GM23248 (cell line): ENCODE measurements at regions not wholly inside any gene's neighbourhood (a gene's known extent, or its start where the extent isn't known, plus 50 kb on each side); places are given as distances from the start of the nearest gene placed in this dataset.

Experiments used
- DNase-seq: peaks from one replicate; pipeline ENCODE4 v3.0.0-alpha.2; 2015
- H2AFZ ChIP-seq: fragments of 200-600 bp; sonication (generic); 2 replicates; pipeline ENCODE4 v1.6.1; 2016; ENCODE audit warnings: antibody characterized with exemption
- H3F3A ChIP-seq: fragments of 200-600 bp; sonication (generic); 2 replicates; pipeline ENCODE4 v1.6.1; 2016; ENCODE audit warnings: mild to moderate bottlenecking, antibody characterized with exemption, mixed run types; ENCODE audit not compliant: insufficient read depth
- H3K27ac ChIP-seq: fragments of 200-600 bp; sonication (generic); 2 replicates; pipeline ENCODE4 v1.5.1; 2016; ENCODE audit warnings: mild to moderate bottlenecking
- H3K27me3 ChIP-seq: fragments of 200-600 bp; sonication (generic); replicated peaks from 2 replicates; pipeline ENCODE4 v1.6.1; 2016; ENCODE audit warnings: mild to moderate bottlenecking; ENCODE audit not compliant: insufficient read depth
- H3K36me3 ChIP-seq: fragments of 200-600 bp; sonication (generic); 2 replicates; pipeline ENCODE4 v1.6.1; 2016; ENCODE audit warnings: low read depth, mild to moderate bottlenecking
- H3K4me1 ChIP-seq: fragments of 200-600 bp; sonication (generic); 2 replicates; pipeline ENCODE4 v1.6.1; 2016; ENCODE audit warnings: mild to moderate bottlenecking; ENCODE audit not compliant: insufficient read depth
- H3K4me2 ChIP-seq: fragments of 200-600 bp; sonication (generic); one replicate; pipeline ENCODE4 v1.6.1; 2016; ENCODE audit warnings: mild to moderate bottlenecking; ENCODE audit not compliant: unreplicated experiment
- H3K4me3 ChIP-seq: fragments of 200-600 bp; sonication (generic); 2 replicates; pipeline ENCODE4 v1.5.1; 2016; ENCODE audit warnings: mild to moderate bottlenecking
- H3K79me2 ChIP-seq: fragments of 200-600 bp; sonication (generic); 2 replicates; pipeline ENCODE4 v1.6.1; 2016; ENCODE audit warnings: mild to moderate bottlenecking; ENCODE audit not compliant: insufficient read depth
- H3K9ac ChIP-seq: fragments of 200-600 bp; sonication (generic); 2 replicates; pipeline ENCODE4 v1.6.1; 2016; ENCODE audit warnings: mild to moderate bottlenecking
- H3K9me2 ChIP-seq: fragments of 200-600 bp; sonication (generic); 2 replicates; pipeline ENCODE4 v1.6.1; 2016; ENCODE audit warnings: mixed run types, mild to moderate bottlenecking, moderate library complexity; ENCODE audit not compliant: insufficient read depth
- H3K9me3 ChIP-seq: fragments of 200-600 bp; sonication (generic); one replicate; pipeline ENCODE4 v1.6.1; 2017; ENCODE audit warnings: low read depth
- H4K20me1 ChIP-seq: fragments of 200-600 bp; sonication (generic); 2 replicates; pipeline ENCODE4 v1.6.0; 2016; ENCODE audit not compliant: insufficient read depth
- EZH2 ChIP-seq: fragments of 200-600 bp; sonication (generic); IDR thresholded peaks from 2 replicates; pipeline ENCODE4 v1.6.1; 2018; ENCODE audit warnings: antibody characterized with exemption, mild to moderate bottlenecking; ENCODE audit not compliant: insufficient read depth, poor library complexity, severe bottlenecking
- EZH2phosphoT487 ChIP-seq: fragments of 200-600 bp; sonication (generic); IDR thresholded peaks from 2 replicates; pipeline ENCODE4 v1.6.1; 2018; ENCODE audit warnings: antibody characterized with exemption, moderate library complexity, mild to moderate bottlenecking, low read depth; ENCODE audit not compliant: insufficient read depth
- WGBS, 2 experiments: methylation state at CpG; one replicate each; pipeline ENCODE4 v1.1.6; 2015 to 2017; ENCODE audit warnings: low lambda C conversion rate in 2 of 2, low coverage in 1 of 2; ENCODE audit errors: missing lambda C conversion rate in 2 of 2; 5-methylcytosine and 5-hydroxymethylcytosine counted together
- in situ Hi-C: fragments of 300-500 bp; cut with MboI; formaldehyde crosslinking; loops from 2 replicates; pipeline ENCODE4 v1.15.0; 2020

DNA sequence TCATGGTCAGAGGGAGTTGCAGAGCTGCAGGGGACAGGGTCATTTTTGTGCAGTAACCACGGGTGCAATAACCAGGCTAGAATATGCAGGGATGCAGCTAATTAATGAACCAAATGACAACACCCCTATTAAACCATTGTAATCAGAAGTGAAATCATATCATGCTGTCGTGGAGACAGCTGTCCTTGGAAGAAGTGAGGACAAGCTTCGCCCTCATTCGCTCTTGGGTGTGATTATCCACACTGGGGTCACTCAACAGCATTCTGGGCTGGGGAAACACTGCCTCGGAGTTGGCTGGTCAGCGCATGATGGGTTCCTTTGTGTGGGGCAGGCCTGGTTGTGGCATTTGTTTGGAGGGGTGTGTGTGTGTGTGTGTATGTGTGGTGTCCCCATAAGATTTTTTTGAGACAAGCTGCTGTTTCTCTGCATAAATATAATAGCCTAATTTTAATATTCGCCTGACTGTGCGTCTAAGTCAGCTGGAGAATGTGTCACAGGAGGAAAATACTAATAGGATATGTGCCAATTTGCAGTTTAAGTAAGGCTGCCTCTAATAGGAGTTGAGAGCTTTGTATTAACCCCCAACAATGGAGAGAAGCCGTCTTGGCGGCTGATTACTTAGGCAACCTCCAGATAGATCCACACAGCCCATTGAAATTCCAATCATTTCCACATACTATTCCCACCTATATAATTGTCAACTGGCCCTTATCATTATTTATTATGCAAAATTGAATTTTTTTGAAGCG lies 149.4 kb downstream of the DNAJB6 start:
- no peak overlapping the region for H2AFZ ChIP-seq
- no peak overlapping the region for H3K9ac ChIP-seq
- H3K9me3 ChIP-seq, result no peaks in the 10 kb centered on the region
- H3K79me2 ChIP-seq, result no peaks in the 10 kb centered on the region
- H3K36me3 ChIP-seq, result no peaks in the 10 kb centered on the region
- H4K20me1 ChIP-seq, result no peaks in the 10 kb centered on the region
- no peaks in the 10 kb centered on the region for H3K27me3 ChIP-seq
- no peaks in the 10 kb centered on the region for H3F3A ChIP-seq
- H3K4me1 ChIP-seq, result no peaks in the 10 kb centered on the region
- TF ChIP-seq EZH2phosphoT487, result no peak
- no peak for TF ChIP-seq EZH2
- in situ Hi-C loops, result no loop called here
- no peak overlapping the region for H3K4me3 ChIP-seq
- DNase-seq, result no peak
- WGBS, 2 experiments, result 29 to 34% methylated on average over 11 of the region's 11 CpGs
- H3K4me2 ChIP-seq, result no peak overlapping the region
- no peaks in the 10 kb centered on the region for H3K9me2 ChIP-seq
- no peak overlapping the region for H3K27ac ChIP-seq

DNA sequence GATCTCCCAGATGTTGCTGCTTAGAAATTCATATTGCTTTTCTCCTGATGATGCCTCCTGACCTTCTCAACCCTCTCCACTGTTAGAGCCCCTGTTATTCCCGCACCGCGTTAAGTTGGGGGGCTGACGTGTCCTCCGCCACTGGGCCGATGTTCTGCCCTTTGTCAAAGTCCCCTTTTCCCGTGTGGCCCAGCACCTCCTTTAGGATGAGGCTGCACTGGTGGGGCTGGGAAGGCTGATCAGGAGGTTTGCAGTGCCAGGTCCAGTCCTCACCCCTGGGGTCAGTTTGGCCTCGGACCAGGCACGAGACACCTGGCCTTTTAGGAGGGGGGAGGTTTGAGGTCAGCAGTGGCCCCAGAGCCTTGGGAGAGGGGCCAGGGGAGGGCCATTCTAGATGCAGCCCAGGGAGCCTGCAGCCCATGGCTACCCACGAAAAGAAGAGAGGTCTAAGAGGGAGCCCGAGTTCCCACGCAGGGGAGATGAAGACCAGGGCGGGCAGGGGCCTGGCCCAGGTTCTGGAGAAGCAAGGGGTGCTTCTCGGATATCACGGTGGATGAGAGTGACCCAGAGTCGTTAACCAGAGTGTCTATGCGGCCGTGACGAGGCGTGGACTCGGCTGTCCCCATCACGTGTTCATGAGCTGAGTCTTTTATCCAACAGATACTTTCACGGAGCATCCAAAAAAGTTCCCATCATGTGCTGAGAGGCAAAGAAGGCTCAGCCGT lies 150.4 kb downstream of the DNAJB6 start:
- Histone ChIP-seq H3K27me3 (no peaks in the 10 kb centered on the region), H3K9ac (no peak overlapping the region), H4K20me1 (no peaks in the 10 kb centered on the region), H3K4me3 (no peak overlapping the region), H3K9me2 (no peaks in the 10 kb centered on the region), H3K4me1 (no peaks in the 10 kb centered on the region), H3K79me2 (no peaks in the 10 kb centered on the region), H3K4me2 (no peak overlapping the region), H3F3A (no peaks in the 10 kb centered on the region), H3K27ac (no peak overlapping the region), H3K36me3 (no peaks in the 10 kb centered on the region), H2AFZ (no peak overlapping the region), H3K9me3 (no peaks in the 10 kb centered on the region)
- DNase-seq, result no peak
- TF ChIP-seq EZH2 (no peak), EZH2phosphoT487 (no peak)
- in situ Hi-C loops, result no loop called here
- 47 to 54% methylated on average over 23 to 24 of the region's 24 CpGs for WGBS, 2 experiments

DNA sequence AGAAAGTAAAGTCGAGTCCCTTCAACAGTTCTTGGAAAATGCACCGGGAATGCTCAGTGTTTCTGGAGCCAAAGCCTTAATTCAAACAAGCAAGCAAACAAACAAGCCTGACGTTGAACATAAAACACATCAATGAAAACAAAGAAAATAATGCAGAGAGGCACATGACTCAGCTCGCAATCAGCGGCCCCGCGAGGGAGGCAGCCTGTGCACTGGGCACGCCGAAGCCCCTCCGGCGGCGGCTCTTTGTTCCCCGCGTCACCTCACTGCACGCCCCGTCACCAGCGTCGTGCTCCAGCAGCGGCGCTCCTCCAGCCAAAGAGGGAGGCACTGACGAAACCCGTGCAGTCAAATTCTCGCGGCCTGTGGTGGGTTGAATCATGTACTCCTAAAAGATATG lies 151.5 kb downstream of the DNAJB6 start:
- Histone ChIP-seq H3K9ac (no peak overlapping the region), H4K20me1 (no peaks in the 10 kb centered on the region), H3K9me2 (no peaks in the 10 kb centered on the region), H3K79me2 (no peaks in the 10 kb centered on the region), H3F3A (no peaks in the 10 kb centered on the region), H2AFZ (no peak overlapping the region), H3K27ac (no peak overlapping the region), H3K4me3 (no peak overlapping the region), H3K4me1 (no peaks in the 10 kb centered on the region), H3K27me3 (no peaks in the 10 kb centered on the region), H3K9me3 (no peaks in the 10 kb centered on the region), H3K4me2 (no peak overlapping the region), H3K36me3 (no peaks in the 10 kb centered on the region)
- no peak for DNase-seq
- no peak for TF ChIP-seq EZH2
- TF ChIP-seq EZH2phosphoT487, result no peak
- 70% methylated on average over 24 of the region's 24 CpGs for WGBS, 2 experiments
- in situ Hi-C loops, result no loop called here

DNA sequence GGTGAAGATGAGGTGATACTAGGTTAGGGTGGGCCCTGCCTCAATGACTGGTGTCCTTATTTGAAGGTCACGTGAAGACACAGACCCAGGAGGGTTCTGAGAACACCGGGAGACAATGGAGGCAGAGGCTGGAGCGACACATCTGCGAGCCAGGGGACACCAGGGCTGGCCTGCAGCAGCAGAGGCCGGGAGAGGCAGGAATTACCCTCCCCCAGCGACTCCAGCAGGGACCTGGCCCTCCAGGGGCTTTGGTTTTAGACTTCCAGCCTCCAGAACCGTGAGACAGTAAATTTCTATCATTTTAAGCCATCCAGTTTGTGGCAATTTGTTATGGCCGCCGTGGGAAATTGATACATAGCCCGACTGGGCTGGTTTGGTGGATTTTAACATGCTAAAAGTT lies 152.2 kb downstream of the DNAJB6 start:
- WGBS, 2 experiments, result 50 to 54% methylated on average over 10 of the region's 10 CpGs
- TF ChIP-seq EZH2phosphoT487 (no peak), EZH2 (no peak)
- no peaks in the 10 kb centered on the region for H3K4me1 ChIP-seq
- in situ Hi-C loops, result no loop called here
- H2AFZ ChIP-seq, result no peak overlapping the region
- H3K79me2 ChIP-seq, result no peaks in the 10 kb centered on the region
- H3K9me3 ChIP-seq, result no peaks in the 10 kb centered on the region
- no peak overlapping the region for H3K4me2 ChIP-seq
- no peak overlapping the region for H3K27ac ChIP-seq
- no peaks in the 10 kb centered on the region for H3K27me3 ChIP-seq
- H4K20me1 ChIP-seq, result no peaks in the 10 kb centered on the region
- H3K4me3 ChIP-seq, result no peak overlapping the region
- no peaks in the 10 kb centered on the region for H3F3A ChIP-seq
- H3K9ac ChIP-seq, result no peak overlapping the region
- no peaks in the 10 kb centered on the region for H3K9me2 ChIP-seq
- H3K36me3 ChIP-seq, result no peaks in the 10 kb centered on the region
- no peak for DNase-seq
